GM19467 (cell line): ENCODE measurements at regions not wholly inside any gene's neighbourhood (a gene's known extent, or its start where the extent isn't known, plus 50 kb on each side); places are given as distances from the start of the nearest gene placed in this dataset.
"Not testable (repeated sequence)": the region's sequence is repeated elsewhere in the genome, so short reads cannot be mapped to it uniquely, and the experiment has no call there.

ENCODE experiments used
- ATAC-seq: cut with Tn5 transposase; IDR thresholded peaks from one replicate; pipeline ENCODE4 v1.9.1; 2021; ENCODE audit warnings: mild to moderate bottlenecking, moderate library complexity; ENCODE audit not compliant: unreplicated experiment

GRCh38 chr7:112982441-112983063 lies 104.1 kb downstream of the GPR85 start:
- peak; percentile 72 for ATAC-seq

GRCh38 chr7:112981966-112982365 lies 104.7 kb downstream of the GPR85 start:
- peak; percentile 18 for ATAC-seq

- ATAC-seq, result not testable (repeated sequence)
Measured at GRCh38 chr7:112979055-112979454, 107.6 kb downstream of the GPR85 start.

GRCh38 chr7:112977244-112977955 lies 109.2 kb downstream of the GPR85 start:
- ATAC-seq, result not testable (repeated sequence)

DNA sequence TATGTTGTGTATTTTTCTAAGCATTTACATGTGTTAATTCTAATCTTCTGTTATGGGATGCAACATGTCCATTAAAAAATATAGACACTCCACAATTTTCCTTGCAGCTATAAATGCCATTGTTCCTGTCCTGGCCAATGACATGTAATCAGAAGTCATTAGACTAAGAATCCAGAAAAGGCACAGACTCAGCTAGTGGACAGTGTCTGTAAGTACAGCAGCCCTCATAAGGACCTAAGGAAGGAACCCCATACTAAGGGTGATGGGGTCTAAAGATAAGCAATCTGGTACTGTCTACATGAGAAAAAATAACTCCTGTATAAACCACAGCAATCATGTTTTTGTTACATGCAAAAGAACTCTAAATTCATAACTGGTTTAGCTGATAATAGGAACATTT lies 115.9 kb downstream of the GPR85 start:
- ATAC-seq, result no peak

DNA sequence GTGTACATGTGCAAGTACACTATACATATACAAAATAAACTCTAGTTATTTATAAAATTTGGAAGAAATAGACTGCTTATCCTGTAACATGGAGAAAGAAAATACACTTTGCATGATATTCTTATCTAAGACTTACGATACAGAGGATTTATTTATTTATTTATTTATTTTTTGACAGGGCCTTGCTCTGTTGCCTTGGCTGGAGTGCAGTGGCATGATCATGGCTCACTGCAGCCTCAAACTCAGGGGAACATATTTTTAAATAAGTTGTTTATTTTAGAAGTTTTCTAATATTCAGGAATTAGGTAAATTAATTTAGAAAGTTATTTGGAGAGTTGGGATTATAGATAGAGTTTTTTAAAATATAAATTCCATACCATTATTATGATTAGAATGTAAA lies 116.7 kb downstream of the GPR85 start:
- ATAC-seq, result no peak

GRCh38 chr7:112965506-112965905 lies 121.1 kb downstream of the GPR85 start:
- no peak for ATAC-seq

- no peak for ATAC-seq
Measured at GRCh38 chr7:112963634-112964033, 123.0 kb downstream of the GPR85 start.

DNA sequence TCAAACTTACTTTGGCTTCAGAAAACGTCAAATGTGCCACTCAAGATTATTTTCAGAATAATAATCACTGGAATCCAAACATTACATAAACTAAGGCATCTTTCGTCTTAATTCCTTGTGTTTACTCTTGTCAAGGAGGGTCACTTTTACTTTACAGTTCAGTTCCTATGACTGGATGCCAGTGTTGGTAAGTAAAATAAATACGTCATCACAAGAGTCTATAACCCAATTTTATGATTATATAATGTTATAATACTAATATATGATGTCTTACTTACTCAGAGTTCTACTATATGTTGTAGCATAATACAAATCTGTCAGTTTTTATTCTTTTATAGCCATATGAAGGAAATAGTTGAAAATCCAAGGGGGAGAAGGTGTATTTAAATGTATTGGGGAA lies 123.8 kb downstream of the GPR85 start:
- ATAC-seq, result no peak

DNA sequence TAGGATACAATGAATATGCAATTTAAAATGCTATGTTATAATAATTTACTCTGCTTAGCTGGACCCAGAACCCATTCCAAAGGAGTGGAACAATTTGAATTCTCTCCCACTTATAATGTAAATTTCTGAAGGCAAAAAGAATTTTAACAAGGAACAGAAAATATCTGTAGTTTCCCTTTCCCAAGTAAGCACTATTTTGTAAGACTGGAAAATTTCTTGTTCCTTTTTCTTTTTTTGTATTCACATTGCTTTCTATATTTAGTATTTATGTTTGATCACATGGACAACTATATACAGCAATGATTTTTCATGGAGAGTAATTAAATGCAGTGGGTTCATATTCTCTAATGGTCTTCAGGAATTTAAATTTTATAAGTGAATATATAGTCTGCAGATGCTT lies 127.4 kb downstream of the GPR85 start:
- ATAC-seq, result no peak

DNA sequence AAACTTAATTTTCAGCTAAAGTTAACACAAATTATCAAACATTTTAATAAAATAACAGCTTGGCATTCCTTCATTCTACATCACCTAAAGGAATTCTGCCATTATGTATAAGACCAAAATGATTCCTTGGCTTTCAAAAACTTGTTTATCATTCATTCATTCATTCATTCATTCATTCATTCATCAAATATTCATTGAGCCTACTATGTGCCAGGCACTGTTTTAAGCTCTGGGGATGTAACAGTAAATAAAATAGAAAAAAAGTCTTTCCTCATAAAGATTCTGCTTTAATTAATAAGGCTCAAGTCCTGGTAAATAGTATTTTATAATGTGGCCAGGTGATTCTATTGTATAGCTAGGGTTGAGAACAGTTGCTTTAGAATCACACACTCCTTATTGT lies 127.9 kb downstream of the GPR85 start:
- ATAC-seq, result no peak

GRCh38 chr7:112957901-112958300 lies 128.7 kb downstream of the GPR85 start:
- ATAC-seq, result no peak

- ATAC-seq, result not testable (repeated sequence)
Measured at GRCh38 chr7:112953031-112953430, 133.6 kb downstream of the GPR85 start.

DNA sequence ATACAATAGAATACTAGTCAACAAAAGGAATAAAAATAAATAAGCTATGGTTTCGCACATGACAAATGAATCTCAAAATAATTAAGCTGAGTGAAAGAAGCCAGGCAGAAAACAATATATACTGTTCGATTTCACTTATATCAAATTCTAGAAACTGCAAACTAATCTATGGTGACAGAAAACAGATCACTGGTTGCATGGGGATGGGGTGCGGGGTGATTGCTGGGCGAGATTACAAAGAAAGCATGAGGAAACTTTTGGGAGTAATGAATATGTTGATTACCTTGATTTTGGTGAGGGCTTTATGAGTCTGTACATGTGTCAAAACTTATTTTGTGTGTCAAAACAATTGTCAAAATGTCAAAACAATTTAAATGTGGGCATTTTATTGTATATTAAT lies 135.6 kb downstream of the GPR85 start:
- no peak for ATAC-seq

DNA sequence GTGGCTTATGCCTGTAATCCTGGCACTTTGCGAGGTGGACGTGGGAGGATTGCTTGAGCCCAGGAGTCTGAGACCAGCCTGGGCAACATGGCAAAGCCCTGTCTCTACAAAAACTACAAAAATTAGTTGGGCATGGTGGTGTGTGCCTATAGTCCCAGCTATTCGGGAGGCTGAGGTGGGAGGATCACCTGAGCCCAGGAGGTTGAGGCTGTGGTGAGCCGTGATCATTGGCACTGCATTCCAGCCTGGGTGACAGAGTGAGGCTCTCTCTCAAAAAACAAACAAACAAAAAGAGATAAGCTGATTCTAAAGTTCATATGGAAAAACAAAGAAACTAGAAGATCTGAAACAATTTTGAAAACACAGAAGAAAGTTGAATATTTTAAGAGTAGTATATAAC lies 136.9 kb downstream of the GPR85 start:
- ATAC-seq, result not testable (repeated sequence)

DNA sequence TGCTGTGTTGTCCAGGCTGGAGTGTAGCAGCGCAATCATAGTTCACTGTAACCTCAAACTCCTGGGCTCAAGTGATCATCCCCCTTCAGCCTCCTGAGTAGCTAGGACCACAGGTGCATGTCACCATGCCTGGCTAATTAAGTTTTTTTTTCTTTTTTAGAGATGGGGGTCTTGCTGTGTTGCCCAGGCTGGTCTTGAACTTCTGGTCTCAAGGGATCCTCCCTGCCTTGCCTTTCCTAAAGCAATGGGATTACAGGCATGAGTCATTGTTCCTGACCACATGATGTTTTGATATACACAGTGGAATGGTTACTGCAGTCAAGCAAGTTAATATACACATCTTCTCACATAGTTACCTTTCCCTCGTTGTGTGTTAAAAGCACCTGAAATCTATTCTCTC lies 140.3 kb downstream of the GPR85 start:
- no peak for ATAC-seq

- ATAC-seq, result no peak
Measured at GRCh38 chr7:112945046-112945445, 141.6 kb downstream of the GPR85 start.

DNA sequence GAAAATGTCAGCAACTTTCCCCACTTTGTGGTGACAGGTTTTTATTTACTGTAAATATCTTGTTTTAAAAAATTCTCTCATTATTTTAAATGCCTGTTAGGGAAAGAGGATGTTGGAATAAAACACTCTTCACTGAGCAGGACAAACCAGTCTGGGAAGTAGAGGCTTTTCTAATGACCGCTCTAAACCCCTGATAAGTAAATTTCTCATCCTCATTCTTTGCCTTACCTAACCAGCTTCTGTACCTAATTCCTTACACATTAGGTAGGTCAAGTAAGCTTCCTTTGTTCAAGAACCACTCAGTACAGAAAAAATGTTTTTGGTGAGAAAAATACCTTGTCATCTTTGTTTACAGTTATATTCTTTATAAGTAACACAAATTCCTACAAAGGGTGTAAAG lies 143.6 kb downstream of the GPR85 start:
- ATAC-seq, result no peak

- ATAC-seq, result not testable (repeated sequence)
Measured at GRCh38 chr7:112942125-112942524, 144.5 kb downstream of the GPR85 start.

DNA sequence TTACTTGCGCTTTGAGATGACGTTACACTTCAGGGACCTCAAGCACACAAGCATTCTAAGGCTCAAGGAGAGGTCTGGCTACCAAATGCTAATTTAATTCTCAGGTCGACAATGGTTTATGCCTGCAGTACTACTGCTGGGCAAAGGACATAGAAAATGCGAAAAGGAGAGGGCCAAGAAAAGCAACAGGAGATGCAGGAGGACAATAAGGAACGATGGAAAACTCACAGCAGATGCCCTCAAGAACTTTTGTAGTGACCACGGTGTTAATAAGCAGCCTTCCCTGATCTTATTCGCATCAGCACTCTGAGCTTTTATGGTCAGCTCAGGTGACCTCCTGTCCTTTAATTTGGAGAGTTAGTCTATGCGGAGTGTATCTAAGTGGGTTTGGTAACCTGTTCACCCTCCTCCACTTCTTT lies 146.3 kb downstream of the GPR85 start:
- peak; percentile 37 for ATAC-seq

GRCh38 chr7:112939574-112940313 lies 146.9 kb downstream of the GPR85 start:
- peak; percentile 98 for ATAC-seq
